Activated CD4-positive, alpha-beta T cell treated with anti-CD3 and anti-CD28 coated beads for 24 hours (primary cell): ENCODE measurements at regions not wholly inside any gene's neighbourhood (a gene's known extent, or its start where the extent isn't known, plus 50 kb on each side); places are given as distances from the start of the nearest gene placed in this dataset.
A peak's percentile ranks its signal among the peaks of the same experiment; 100 is the strongest.

Source experiments
- DNase-seq, 2 donors: peaks; one replicate each; pipeline ENCODE4 v3.0.0-alpha.2; 2020; ENCODE audit warnings: low read depth in 2 of 2

GRCh38 chr4:71156616-71157015 is 163.2 kb downstream of the DCK start:
- DNase-seq, result no peak

GRCh38 chr4:71162386-71162785 is 168.9 kb downstream of the DCK start:
- no peak for DNase-seq

GRCh38 chr4:71163317-71163716 is 169.9 kb downstream of the DCK start:
- no peak for DNase-seq

GRCh38 chr4:71167083-71167482 is 171.7 kb upstream of the SLC4A4 start:
- no peak for DNase-seq

GRCh38 chr4:71171592-71171991 is 167.2 kb upstream of the SLC4A4 start:
- no peak for DNase-seq

GRCh38 chr4:71181332-71181731 is 157.5 kb upstream of the SLC4A4 start:
- no peak for DNase-seq

GRCh38 chr4:71184195-71184781 is 154.5 kb upstream of the SLC4A4 start:
- no peak for DNase-seq

- no peak for DNase-seq
Measured at GRCh38 chr4:71185037-71185436, 153.8 kb upstream of the SLC4A4 start.

- DNase-seq, result no peak
Measured at GRCh38 chr4:71186257-71186565, 152.6 kb upstream of the SLC4A4 start.

- DNase-seq, result peak in 1 of 2 donors; percentile 10
Measured at GRCh38 chr4:71186566-71187403, 152.0 kb upstream of the SLC4A4 start.

- no peak for DNase-seq
Measured at GRCh38 chr4:71187404-71188155, 151.2 kb upstream of the SLC4A4 start.

- DNase-seq, result no peak
Measured at GRCh38 chr4:71188156-71188640, 150.6 kb upstream of the SLC4A4 start.

GRCh38 chr4:71188951-71189350 is 149.9 kb upstream of the SLC4A4 start:
- DNase-seq, result no peak

GRCh38 chr4:71189471-71189870 is 149.3 kb upstream of the SLC4A4 start:
- DNase-seq, result no peak

- no peak for DNase-seq
Measured at GRCh38 chr4:71194454-71194853, 144.4 kb upstream of the SLC4A4 start.

- no peak for DNase-seq
Measured at GRCh38 chr4:71195924-71196323, 142.9 kb upstream of the SLC4A4 start.

GRCh38 chr4:71198958-71199357 is 139.9 kb upstream of the SLC4A4 start:
- no peak for DNase-seq

GRCh38 chr4:71201057-71201456 is 137.8 kb upstream of the SLC4A4 start:
- no peak for DNase-seq

- no peak for DNase-seq
Measured at GRCh38 chr4:71201817-71202576, 136.8 kb upstream of the SLC4A4 start.

GRCh38 chr4:71202705-71203104 is 136.1 kb upstream of the SLC4A4 start:
- no peak for DNase-seq

GRCh38 chr4:71204056-71204455 is 134.8 kb upstream of the SLC4A4 start:
- no peak for DNase-seq

GRCh38 chr4:71206763-71207162 is 132.1 kb upstream of the SLC4A4 start:
- DNase-seq, result no peak
